GM23338 (cell line): ENCODE measurements at regions not wholly inside any gene's neighbourhood (a gene's known extent, or its start where the extent isn't known, plus 50 kb on each side); places are given as distances from the start of the nearest gene placed in this dataset.
A peak's percentile ranks its signal among the peaks of the same experiment; 100 is the strongest.

Experiments used
- ATAC-seq: fragments of 200-7000 bp; cut with Tn5 transposase; 3 replicates; pipeline ENCODE4 v1.9.1; 2020
- DNase-seq: peaks from one replicate; pipeline ENCODE4 v3.0.0-alpha.2; 2015; ENCODE audit warnings: low spot score
- H2AFZ ChIP-seq: fragments of 200-600 bp; sonication (generic); 2 replicates; pipeline ENCODE4 v1.8.0; 2016; ENCODE audit warnings: antibody characterized with exemption, mild to moderate bottlenecking, moderate library complexity
- H3F3A ChIP-seq: fragments of 200-600 bp; sonication (generic); replicated peaks from 2 replicates; pipeline ENCODE4 v1.8.0; 2017; ENCODE audit warnings: antibody characterized with exemption, mixed run types, low read depth
- H3K27ac ChIP-seq: fragments of 200-600 bp; sonication (generic); 2 replicates; pipeline ENCODE4 v1.6.1; 2016; ENCODE audit warnings: low read depth
- H3K27me3 ChIP-seq: fragments of 200-600 bp; sonication (generic); 2 replicates; pipeline ENCODE4 v1.8.0; 2016; ENCODE audit warnings: mild to moderate bottlenecking, mixed run types, moderate library complexity; ENCODE audit not compliant: insufficient read depth
- H3K36me3 ChIP-seq: fragments of 200-600 bp; sonication (generic); 2 replicates; pipeline ENCODE4 v1.8.0; 2016; ENCODE audit warnings: mild to moderate bottlenecking; ENCODE audit not compliant: insufficient read depth
- H3K4me1 ChIP-seq: fragments of 200-600 bp; sonication (generic); 2 replicates; pipeline ENCODE4 v1.8.0; 2016; ENCODE audit warnings: mild to moderate bottlenecking, moderate library complexity; ENCODE audit not compliant: insufficient read depth
- H3K4me2 ChIP-seq: fragments of 200-600 bp; sonication (generic); 2 replicates; pipeline ENCODE4 v1.7.1; 2017; ENCODE audit warnings: mixed run types
- H3K4me3 ChIP-seq: fragments of 200-600 bp; sonication (generic); 2 replicates; pipeline ENCODE4 v1.6.1; 2016; ENCODE audit warnings: mixed run types
- H3K79me2 ChIP-seq: fragments of 200-600 bp; sonication (generic); replicated peaks from 2 replicates; pipeline ENCODE4 v1.8.0; 2017; ENCODE audit warnings: mild to moderate bottlenecking; ENCODE audit not compliant: insufficient read depth
- H3K9me2 ChIP-seq: fragments of 200-600 bp; sonication (generic); 2 replicates; pipeline ENCODE4 v1.8.0; 2017; ENCODE audit not compliant: insufficient read depth
- H4K20me1 ChIP-seq: fragments of 200-600 bp; sonication (generic); replicated peaks from 2 replicates; pipeline ENCODE4 v1.8.0; 2017; ENCODE audit warnings: mild to moderate bottlenecking; ENCODE audit not compliant: insufficient read depth
- H3K27ac Mint-ChIP-seq: 2 replicates; pipeline ENCODE4 v1.8.0; 2020; ENCODE audit warnings: inconsistent platforms, mild to moderate bottlenecking, moderate library complexity, mixed read lengths
- H3K27me3 Mint-ChIP-seq: 3 replicates; pipeline ENCODE4 v1.8.0; 2022; ENCODE audit warnings: low read depth, mild to moderate bottlenecking, moderate library complexity, mixed read lengths, inconsistent platforms; ENCODE audit not compliant: insufficient read depth, poor library complexity
- H3K36me3 Mint-ChIP-seq: 3 replicates; pipeline ENCODE4 v1.8.0; 2021; ENCODE audit warnings: low read depth, mild to moderate bottlenecking, inconsistent platforms, moderate library complexity, mixed read lengths
- H3K4me1 Mint-ChIP-seq: 3 replicates; pipeline ENCODE4 v1.8.0; 2020; ENCODE audit warnings: mild to moderate bottlenecking, inconsistent platforms, mixed read lengths
- H3K4me3 Mint-ChIP-seq: 3 replicates; pipeline ENCODE4 v1.8.0; 2021; ENCODE audit warnings: moderate library complexity, mild to moderate bottlenecking, inconsistent platforms, mixed read lengths
- H3K9me3 Mint-ChIP-seq: 3 replicates; pipeline ENCODE4 v1.8.0; 2020; ENCODE audit warnings: moderate library complexity, mild to moderate bottlenecking, inconsistent platforms, mixed read lengths
- CREB1 ChIP-seq: fragments of 250-450 bp; sonication (Bioruptor Pico); IDR thresholded peaks from 2 replicates; pipeline ENCODE4 v1.5.0; 2020; ENCODE audit warnings: low read depth, mild to moderate bottlenecking, moderate library complexity
- CTCF ChIP-seq, 2 experiments: fragments of 200-600 bp in 1 of 2; sonication (generic) in 1 of 2; conservative IDR thresholded peaks; 2 replicates each; pipeline versions ENCODE4 v1.5.1 to v1.6.1; 2016 to 2017; ENCODE audit warnings: antibody characterized with exemption in 2 of 2, low read depth in 2 of 2, mild to moderate bottlenecking in 2 of 2, moderate library complexity in 1 of 2
- EZH2 ChIP-seq: fragments of 200-600 bp; sonication (generic); IDR thresholded peaks from one replicate; pipeline ENCODE4 v1.8.0; 2017; ENCODE audit warnings: antibody characterized with exemption, mild to moderate bottlenecking, low read depth; ENCODE audit not compliant: unreplicated experiment
- EZH2phosphoT487 ChIP-seq: fragments of 200-600 bp; sonication (generic); IDR thresholded peaks from one replicate; pipeline ENCODE4 v1.8.1; 2018; ENCODE audit warnings: antibody characterized with exemption; ENCODE audit not compliant: unreplicated experiment
- POLR2AphosphoS5 ChIP-seq: IDR thresholded peaks from 2 replicates; pipeline ENCODE4 v1.6.1; 2016; ENCODE audit warnings: antibody characterized with exemption, low read depth
- STAT1 ChIP-seq: IDR thresholded peaks from one replicate; pipeline ENCODE4 v1.6.1; 2016; ENCODE audit warnings: antibody characterized with exemption; ENCODE audit not compliant: unreplicated experiment
- ZNF114 ChIP-seq: fragments of 250-450 bp; sonication (Bioruptor Pico); IDR thresholded peaks from 2 replicates; pipeline ENCODE4 v1.5.0; 2020; ENCODE audit warnings: mild to moderate bottlenecking, moderate library complexity
- TF ChIP-seq, protein P1 (sequence below): IDR thresholded peaks from one replicate; pipeline ENCODE4 v1.6.1; 2018; ENCODE audit warnings: antibody characterized with exemption; ENCODE audit not compliant: unreplicated experiment

DNA sequence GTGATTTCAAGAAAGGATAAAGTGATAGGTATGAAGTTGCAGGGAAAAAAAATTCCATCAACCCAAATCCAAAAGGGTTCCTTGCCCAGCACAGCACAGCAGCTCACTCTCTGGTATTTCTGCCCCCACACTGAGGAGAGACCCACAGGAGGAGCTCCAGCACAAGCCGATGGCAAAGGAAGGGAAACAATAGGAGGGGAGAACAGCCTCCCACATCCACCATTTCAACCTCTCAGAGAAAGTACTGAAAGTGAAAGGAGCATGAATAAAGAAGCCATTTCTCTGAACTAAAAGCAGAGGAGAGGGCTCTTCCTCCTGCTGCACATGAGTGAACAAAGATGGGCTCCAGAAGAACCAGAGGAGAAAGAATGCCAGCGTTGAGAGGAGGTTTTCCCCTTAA, 54.9 kb upstream of the ZSWIM6 start:
- H4K20me1 ChIP-seq = no peaks in the 10 kb centered on the region
- peak overlapping the region; percentile 34; the same call in 1 of the 2 replicates for H3K4me2 ChIP-seq
- Mint-ChIP-seq H3K9me3 (no peaks in the 10 kb centered on the region), H3K4me1 (peaks cover 16% of the 10 kb centered on the region), H3K36me3 (no peaks in the 10 kb centered on the region), H3K27ac (peak overlapping the region; percentile 47; the same call in 1 of the 2 replicates), H3K4me3 (no peak overlapping the region), H3K27me3 (peaks cover 6% of the 10 kb centered on the region)
- no peaks in the 10 kb centered on the region for H3F3A ChIP-seq
- peaks cover 14% of the 10 kb centered on the region; the same call in 1 of the 2 replicates for H3K4me1 ChIP-seq
- no peaks in the 10 kb centered on the region for H3K79me2 ChIP-seq
- no peak for TF ChIP-seq CREB1
- peak; percentile 35 to 67; a peak in 3 of 4 replicates for TF ChIP-seq CTCF (conservative IDR thresholded peaks at IDR 0.05; ENCODE audit: low read depth in 2 of 2)
- ATAC-seq (peak; percentile 90), DNase-seq (peak; percentile 43)
- H3K9me2 ChIP-seq = no peaks in the 10 kb centered on the region
- H3K36me3 ChIP-seq = no peaks in the 10 kb centered on the region
- no peak overlapping the region for H3K27ac ChIP-seq
- no peak overlapping the region for H3K4me3 ChIP-seq
- H3K27me3 ChIP-seq = no peaks in the 10 kb centered on the region
- H2AFZ ChIP-seq = peak overlapping the region; percentile 92

DNA sequence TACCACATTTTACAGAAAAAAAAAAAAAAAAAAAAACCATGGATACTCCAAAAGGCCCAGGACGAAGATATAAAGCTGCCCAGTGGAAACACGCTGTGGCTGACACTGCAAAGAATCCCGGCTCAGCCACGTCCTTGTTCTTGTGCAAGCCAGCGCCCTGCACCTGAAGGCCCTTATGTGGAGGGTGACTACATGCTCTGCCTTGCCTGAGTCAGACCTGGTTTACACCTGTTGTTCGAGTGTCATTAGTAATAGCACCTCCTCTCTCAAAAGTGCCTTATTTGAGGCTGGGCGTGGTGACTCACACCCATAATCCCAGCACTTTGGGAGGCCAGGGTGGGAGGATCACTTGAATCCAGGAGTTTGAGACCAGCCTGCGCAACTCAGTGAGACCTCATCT, 54.3 kb upstream of the ZSWIM6 start:
- H3K4me3 ChIP-seq = no peak overlapping the region
- no peaks in the 10 kb centered on the region for H3K9me2 ChIP-seq
- no peaks in the 10 kb centered on the region for H3K27me3 ChIP-seq
- H3K4me1 ChIP-seq = peaks cover 12% of the 10 kb centered on the region; the same call in 1 of the 2 replicates
- H2AFZ ChIP-seq = peak overlapping the region; percentile 92
- no peaks in the 10 kb centered on the region for H3K79me2 ChIP-seq
- DNase-seq (no peak), ATAC-seq (no peak; the same call in 2 of the 3 replicates)
- no peaks in the 10 kb centered on the region for H3K36me3 ChIP-seq
- Mint-ChIP-seq H3K4me3 (no peak overlapping the region), H3K9me3 (no peaks in the 10 kb centered on the region), H3K27ac (no peak overlapping the region), H3K4me1 (peaks cover 16% of the 10 kb centered on the region), H3K27me3 (peaks cover 6% of the 10 kb centered on the region), H3K36me3 (no peaks in the 10 kb centered on the region)
- H3F3A ChIP-seq = no peaks in the 10 kb centered on the region
- TF ChIP-seq ZNF114 (no peak), POLR2AphosphoS5 (no peak), EZH2phosphoT487 (no peak), CREB1 (no peak)
- 0 out of 2 replicates have a peak overlapping the region, but pooled peaks have one; percentile 34 for H3K4me2 ChIP-seq
- H3K27ac ChIP-seq = no peak overlapping the region
- no peaks in the 10 kb centered on the region for H4K20me1 ChIP-seq

- no peak for DNase-seq
- peaks cover 6% of the 10 kb centered on the region for H3K27me3 Mint-ChIP-seq
- H3K9me3 Mint-ChIP-seq = no peaks in the 10 kb centered on the region
- H2AFZ ChIP-seq = peak overlapping the region; percentile 70; the same call in 1 of the 2 replicates
- no peak overlapping the region for H3K4me2 ChIP-seq
- no peaks in the 10 kb centered on the region for H4K20me1 ChIP-seq
- no peaks in the 10 kb centered on the region for H3K36me3 Mint-ChIP-seq
- no peaks in the 10 kb centered on the region for H3K9me2 ChIP-seq
- no peak overlapping the region for H3K4me3 Mint-ChIP-seq
- no peaks in the 10 kb centered on the region for H3K36me3 ChIP-seq
- H3K4me1 Mint-ChIP-seq = peaks cover 16% of the 10 kb centered on the region
- 0 out of 2 replicates have a peak, but pooled peaks cover 4% of the 10 kb centered on the region for H3K4me1 ChIP-seq
- no peaks in the 10 kb centered on the region for H3K27me3 ChIP-seq
- no peak overlapping the region for H3K4me3 ChIP-seq
- ATAC-seq = no peak
- no peaks in the 10 kb centered on the region for H3F3A ChIP-seq
- no peak overlapping the region for H3K27ac Mint-ChIP-seq
- H3K79me2 ChIP-seq = no peaks in the 10 kb centered on the region
- H3K27ac ChIP-seq = no peak overlapping the region
- TF ChIP-seq STAT1 (no peak), EZH2 (no peak), ZNF114 (no peak), EZH2phosphoT487 (no peak), CREB1 (no peak)
- TF ChIP-seq, protein P1, sequence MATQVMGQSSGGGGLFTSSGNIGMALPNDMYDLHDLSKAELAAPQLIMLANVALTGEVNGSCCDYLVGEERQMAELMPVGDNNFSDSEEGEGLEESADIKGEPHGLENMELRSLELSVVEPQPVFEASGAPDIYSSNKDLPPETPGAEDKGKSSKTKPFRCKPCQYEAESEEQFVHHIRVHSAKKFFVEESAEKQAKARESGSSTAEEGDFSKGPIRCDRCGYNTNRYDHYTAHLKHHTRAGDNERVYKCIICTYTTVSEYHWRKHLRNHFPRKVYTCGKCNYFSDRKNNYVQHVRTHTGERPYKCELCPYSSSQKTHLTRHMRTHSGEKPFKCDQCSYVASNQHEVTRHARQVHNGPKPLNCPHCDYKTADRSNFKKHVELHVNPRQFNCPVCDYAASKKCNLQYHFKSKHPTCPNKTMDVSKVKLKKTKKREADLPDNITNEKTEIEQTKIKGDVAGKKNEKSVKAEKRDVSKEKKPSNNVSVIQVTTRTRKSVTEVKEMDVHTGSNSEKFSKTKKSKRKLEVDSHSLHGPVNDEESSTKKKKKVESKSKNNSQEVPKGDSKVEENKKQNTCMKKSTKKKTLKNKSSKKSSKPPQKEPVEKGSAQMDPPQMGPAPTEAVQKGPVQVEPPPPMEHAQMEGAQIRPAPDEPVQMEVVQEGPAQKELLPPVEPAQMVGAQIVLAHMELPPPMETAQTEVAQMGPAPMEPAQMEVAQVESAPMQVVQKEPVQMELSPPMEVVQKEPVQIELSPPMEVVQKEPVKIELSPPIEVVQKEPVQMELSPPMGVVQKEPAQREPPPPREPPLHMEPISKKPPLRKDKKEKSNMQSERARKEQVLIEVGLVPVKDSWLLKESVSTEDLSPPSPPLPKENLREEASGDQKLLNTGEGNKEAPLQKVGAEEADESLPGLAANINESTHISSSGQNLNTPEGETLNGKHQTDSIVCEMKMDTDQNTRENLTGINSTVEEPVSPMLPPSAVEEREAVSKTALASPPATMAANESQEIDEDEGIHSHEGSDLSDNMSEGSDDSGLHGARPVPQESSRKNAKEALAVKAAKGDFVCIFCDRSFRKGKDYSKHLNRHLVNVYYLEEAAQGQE = no peak
Observed at GRCh38 chr5:61279725-61280124, 52.3 kb upstream of the ZSWIM6 start.
